Heart left ventricle (tissue), 16 donors: ENCODE measurements at regions not wholly inside any gene's neighbourhood (a gene's known extent, or its start where the extent isn't known, plus 50 kb on each side); places are given as distances from the start of the nearest gene placed in this dataset.

Experiments
- ATAC-seq, 4 donors: fragments of 200-7000 bp; cut with Tn5 transposase; one replicate each; pipeline ENCODE4 v1.9.1; 2020 to 2022; ENCODE audit warnings: moderate library complexity in 4 of 4, mild to moderate bottlenecking in 3 of 4, moderate number of reproducible peaks in 1 of 4
- DNase-seq, 5 donors: peaks; one replicate each; pipeline ENCODE4 v3.0.0-alpha.2; 2020
- H3K27ac ChIP-seq, 12 donors: fragments of 200-600 bp; sonication (generic) in 4 of 12; one replicate each; pipeline versions ENCODE4 v1.5.0 to v1.8.0; 2016 to 2022; ENCODE audit warnings: mild to moderate bottlenecking in 2 of 12
- H3K27me3 ChIP-seq, 9 donors: fragments of 200-600 bp; sonication (generic) in 2 of 9; one replicate each; pipeline versions ENCODE4 v1.5.1 to v1.8.0; 2016 to 2022; ENCODE audit warnings: mild to moderate bottlenecking in 3 of 9
- H3K36me3 ChIP-seq, 9 donors: fragments of 200-600 bp; sonication (generic) in 2 of 9; one replicate each; pipeline versions ENCODE4 v1.5.0 to v1.8.0; 2018 to 2022; ENCODE audit warnings: mild to moderate bottlenecking in 2 of 9
- H3K4me1 ChIP-seq, 12 donors: fragments of 200-600 bp; sonication (generic) in 4 of 12; one replicate each; pipeline versions ENCODE4 v1.5.0 to v1.8.0; 2016 to 2022; ENCODE audit warnings: mild to moderate bottlenecking in 3 of 12
- H3K4me3 ChIP-seq, 12 donors: fragments of 200-600 bp; sonication (generic) in 4 of 12; one replicate each; pipeline versions ENCODE4 v1.5.0 to v1.8.0; 2017 to 2022; ENCODE audit warnings: mild to moderate bottlenecking in 9 of 12, moderate library complexity in 4 of 12
- H3K9me3 ChIP-seq, 12 donors: fragments of 200-600 bp; sonication (generic) in 4 of 12; one replicate each; pipeline versions ENCODE4 v1.5.0 to v1.8.0; 2016 to 2022; ENCODE audit warnings: mild to moderate bottlenecking in 1 of 12
- CTCF ChIP-seq, 12 donors: fragments of 200-600 bp; sonication (generic) in 4 of 12; IDR thresholded peaks; one replicate each; pipeline versions ENCODE4 v1.5.0 to v1.8.0; 2018 to 2022; ENCODE audit warnings: antibody characterized with exemption in 12 of 12, mild to moderate bottlenecking in 5 of 12
- POLR2A ChIP-seq, 2 donors: fragments of 450-650 bp; IDR thresholded peaks; one replicate each; pipeline ENCODE4 v1.6.1; 2017; ENCODE audit warnings: antibody characterized with exemption in 2 of 2, mild to moderate bottlenecking in 2 of 2, moderate library complexity in 2 of 2
- WGBS, 4 donors: extraction: QIAGEN DNeasy Blood & Tissue Kit in 2 of 4; methylation state at CpG; one replicate each; pipeline versions ENCODE4 v1.1.5 to v1.1.7; 2013 to 2018; 5-methylcytosine and 5-hydroxymethylcytosine counted together
- intact Hi-C, 10 donors: fragments of 100-400 bp; cut with DNase I; formaldehyde crosslinking; loops; one replicate each; pipeline versions ENCODE4 v1.11.1 to v1.14.2; 2022
- donor health status: ischemic (EF 13 %, LVEDD 7.1; RV severe dilation, severe dysfunction).
- donor health status: healthy with polysubstance abuse.
- donor health status: DM: no; HTN: yes; CAD: no.
- donor health status: DM: no; HTN: no; CAD: no.
- donor health status: ischemic (EF 25% LVEDD 6.9; RV normal size, moderate dysfunction).
- donor health status: ischemic (EF 25% LVEDD 5.7; RV mildly dilated, moderate dysfunction).
- donor health status: healthy.
- donor health status: DM: yes; HTN: yes; CAD: no.
- donor health status: ischemic (EF 35%, LVEDD 5.7; RV mildly dilated, moderate dysfunction).
- donor health status: nonischemic (EF 11% LVEDD 7.7; RV severe dilation, severe dysfunction).
- donor health status: DM: yes; HTN: yes; CAD: no.
- donor health status: PGD.
- donor health status: ischemic (EF 29% LVEDD 5.4; RV normal size, mild dysfunction).
- donor health status: nonischemic (EF 23%, LVEDD 6.1; RV moderate dilation, normal function).

GRCh38 chr5:34589832-34590231, 66.3 kb upstream of the RAI14 start:
- Histone ChIP-seq H3K4me1 (peaks cover 0 to 17% (median 0%) of the 10 kb centered on the region in 12 donors), H3K27me3 (no peaks in the 10 kb centered on the region), H3K4me3 (no peak overlapping the region), H3K36me3 (no peaks in the 10 kb centered on the region), H3K27ac (no peak overlapping the region), H3K9me3 (no peaks in the 10 kb centered on the region)
- TF ChIP-seq CTCF (IDR thresholded peaks at IDR 0.05) = no peak
- no peak for TF ChIP-seq POLR2A (IDR thresholded peaks at IDR 0.05)
- ATAC-seq (no peak), DNase-seq (no peak)
- 97 to 100% (median 100%) methylated on average over 2 of the region's 2 CpGs for WGBS, 4 donors
- intact Hi-C loops = no loop called here

GRCh38 chr5:34591723-34592122, 64.4 kb upstream of the RAI14 start:
- Histone ChIP-seq H3K9me3 (no peaks in the 10 kb centered on the region), H3K27ac (no peak overlapping the region), H3K4me1 (peaks cover 0 to 16% (median 0%) of the 10 kb centered on the region in 12 donors), H3K4me3 (no peak overlapping the region), H3K27me3 (no peaks in the 10 kb centered on the region), H3K36me3 (no peaks in the 10 kb centered on the region)
- DNase-seq (no peak), ATAC-seq (no peak)
- intact Hi-C loops = no loop called here
- WGBS, 4 donors = 60 to 72% (median 69%) methylated on average over 5 of the region's 5 CpGs
- TF ChIP-seq CTCF (IDR thresholded peaks at IDR 0.05) (no peak), POLR2A (IDR thresholded peaks at IDR 0.05) (no peak)

- intact Hi-C loops = no loop called here
- no peak for DNase-seq
- Histone ChIP-seq H3K4me3 (no peak overlapping the region), H3K9me3 (no peaks in the 10 kb centered on the region), H3K27ac (peak overlapping the region in 1 of 12 donors; percentile 20), H3K27me3 (no peaks in the 10 kb centered on the region), H3K36me3 (no peaks in the 10 kb centered on the region), H3K4me1 (peaks cover 0 to 21% (median 0%) of the 10 kb centered on the region in 12 donors)
- TF ChIP-seq CTCF (IDR thresholded peaks at IDR 0.05) (no peak), POLR2A (IDR thresholded peaks at IDR 0.05) (no peak)
- 54 to 72% (median 64%) methylated on average over 7 of the region's 7 CpGs for WGBS, 4 donors
- no peak for ATAC-seq
These were observed 58.8 kb upstream of the RAI14 start for GRCh38 chr5:34597034-34598027.

GRCh38 chr5:34598177-34598794, 57.8 kb upstream of the RAI14 start:
- intact Hi-C loops = no loop called here
- 38 to 67% (median 59%) methylated on average over 5 of the region's 5 CpGs for WGBS, 4 donors

More at GRCh38 chr5:34598177-34598794, 57.8 kb upstream of the RAI14 start:
- peak in 1 of 5 donors; percentile 37 for DNase-seq
- H3K27me3 ChIP-seq = no peaks in the 10 kb centered on the region
- peak in 3 of 4 donors; percentile 48 to 89 (median 64) for ATAC-seq
- no peaks in the 10 kb centered on the region for H3K36me3 ChIP-seq
- H3K27ac ChIP-seq = no peak overlapping the region
- peaks cover 0 to 21% (median 0%) of the 10 kb centered on the region in 12 donors for H3K4me1 ChIP-seq
- H3K4me3 ChIP-seq = no peak overlapping the region
- H3K9me3 ChIP-seq = no peaks in the 10 kb centered on the region
- TF ChIP-seq POLR2A (IDR thresholded peaks at IDR 0.05) = no peak
- TF ChIP-seq CTCF (IDR thresholded peaks at IDR 0.05) = no peak
